ENCODE measurements at regions not wholly inside any gene's neighbourhood (a gene's known extent, or its start where the extent isn't known, plus 50 kb on each side); places are given as distances from the start of the nearest gene placed in this dataset.

- TF ChIP-seq CTCF (conservative IDR thresholded peaks at IDR 0.05; ENCODE audit: low read length) (no peak), EZH2phosphoT487 (IDR thresholded peaks at IDR 0.05; ENCODE audit: borderline replicate concordance, low read depth, low read length) (no peak)
Measured at GRCh38 chr12:61414470-61414869, 845.7 kb upstream of the USP15 start.

Measured in OCI-LY7 (cell line).